NCI-H526 (cell line): ENCODE measurements at regions not wholly inside any gene's neighbourhood (a gene's known extent, or its start where the extent isn't known, plus 50 kb on each side); places are given as distances from the start of the nearest gene placed in this dataset.
A peak's percentile ranks its signal among the peaks of the same experiment; 100 is the strongest.

Experiments used
- DNase-seq, 2 experiments: peaks; one replicate each; lab custom pipeline; 2025; lab: John Stamatoyannopoulos, UW

DNA sequence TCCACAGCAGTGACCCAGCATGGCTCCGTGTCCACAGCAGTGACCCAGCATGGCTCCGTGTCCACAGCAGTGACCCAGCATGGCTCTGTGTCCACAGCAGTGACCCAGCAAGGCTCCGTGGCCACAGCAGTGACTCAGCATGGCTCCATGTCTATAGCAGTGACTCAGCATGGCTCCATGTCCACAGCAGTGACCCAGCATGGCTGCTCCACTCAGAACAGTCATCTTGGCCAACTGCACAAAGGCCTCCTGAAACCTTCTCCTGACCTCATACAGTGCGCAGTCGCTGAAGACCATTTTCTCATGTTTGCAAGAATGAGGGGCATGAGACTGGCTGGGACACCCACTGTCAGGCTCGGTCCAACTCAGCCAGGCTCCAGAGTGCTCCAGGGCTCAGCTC is 333.4 kb upstream of the RAB6C start:
- DNase-seq = no peak

DNA sequence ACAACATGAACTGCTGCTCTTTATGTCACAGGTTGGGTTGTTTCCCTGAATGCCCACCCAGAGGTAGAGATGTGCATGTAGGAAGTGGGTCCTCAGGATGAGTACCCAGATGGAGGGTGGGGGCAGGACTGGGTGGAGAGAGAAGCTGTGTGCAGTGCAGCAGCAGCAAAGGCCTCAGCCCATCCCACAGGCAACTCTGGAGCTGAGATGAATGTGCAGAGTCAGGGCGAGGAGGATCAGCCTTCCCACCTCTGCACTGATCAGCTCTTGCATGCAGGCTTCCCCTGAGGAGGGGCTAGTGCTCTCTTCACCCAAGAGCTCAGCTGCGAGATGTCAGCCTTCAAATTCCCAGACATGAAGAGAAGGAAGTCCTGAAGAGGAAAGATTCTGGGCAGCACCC is 326.2 kb upstream of the RAB6C start:
- no peak for DNase-seq

DNA sequence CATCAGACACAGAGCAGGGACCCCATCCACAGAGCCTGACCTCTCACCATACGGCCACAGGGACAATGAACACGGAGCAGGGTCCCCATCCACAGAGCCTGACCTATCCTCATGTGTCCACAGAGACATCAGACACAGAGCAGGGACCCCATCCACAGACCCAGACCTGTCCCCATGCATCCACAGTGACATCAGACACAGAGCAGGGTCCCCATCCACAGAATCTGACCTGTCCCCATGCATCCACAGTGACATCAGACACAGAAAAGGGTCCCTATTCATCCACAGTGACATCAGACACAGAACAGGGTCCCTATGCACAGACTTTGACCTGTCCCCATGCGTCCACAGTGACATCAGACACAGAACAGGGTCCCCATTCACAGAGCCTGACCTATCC is 325.1 kb upstream of the RAB6C start:
- no peak for DNase-seq

DNA sequence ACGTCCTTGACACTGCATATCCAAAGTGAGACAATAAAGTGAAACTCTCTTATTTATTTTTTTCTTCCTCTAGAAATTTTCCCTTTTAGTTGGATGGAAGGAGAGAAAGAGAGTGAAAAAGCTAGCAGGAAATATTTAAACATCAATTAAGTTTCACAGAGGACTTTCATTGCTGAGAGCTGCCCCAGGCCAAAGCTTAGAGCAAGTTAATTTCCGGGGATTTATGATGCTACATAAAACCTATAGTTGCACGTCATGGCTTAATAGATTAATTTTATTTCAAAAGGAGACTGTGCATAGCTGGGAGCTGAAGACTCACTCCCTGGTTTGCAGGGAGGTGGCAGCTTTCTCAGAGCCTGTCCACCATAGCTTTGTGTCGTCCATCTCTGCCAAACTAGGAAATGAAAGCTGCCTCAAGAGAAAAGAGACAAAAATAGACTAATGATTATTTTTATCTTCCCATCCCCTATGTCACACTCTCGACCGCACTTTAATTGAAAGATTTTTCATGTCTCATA is 323.3 kb upstream of the RAB6C start:
- no peak for DNase-seq

DNA sequence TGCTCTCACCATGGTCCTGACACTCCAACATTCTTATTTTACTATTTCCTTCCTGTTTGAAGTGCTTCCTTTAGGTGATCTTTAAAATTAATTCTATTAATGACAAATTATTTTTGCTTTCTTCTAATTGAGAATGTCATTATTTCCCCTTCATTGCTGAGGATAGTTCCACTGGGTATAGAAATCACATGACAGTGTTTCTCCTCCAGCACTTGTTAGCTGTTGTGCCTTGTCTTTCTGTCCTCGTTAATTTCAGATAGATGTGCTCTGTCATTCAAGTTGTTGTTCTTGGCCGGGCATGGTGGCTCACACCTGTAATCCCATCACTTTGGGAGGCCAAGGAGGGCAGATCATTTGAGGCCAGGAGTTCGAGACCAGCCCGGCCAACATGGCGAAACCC is 321.0 kb upstream of the RAB6C start:
- DNase-seq = no peak

DNA sequence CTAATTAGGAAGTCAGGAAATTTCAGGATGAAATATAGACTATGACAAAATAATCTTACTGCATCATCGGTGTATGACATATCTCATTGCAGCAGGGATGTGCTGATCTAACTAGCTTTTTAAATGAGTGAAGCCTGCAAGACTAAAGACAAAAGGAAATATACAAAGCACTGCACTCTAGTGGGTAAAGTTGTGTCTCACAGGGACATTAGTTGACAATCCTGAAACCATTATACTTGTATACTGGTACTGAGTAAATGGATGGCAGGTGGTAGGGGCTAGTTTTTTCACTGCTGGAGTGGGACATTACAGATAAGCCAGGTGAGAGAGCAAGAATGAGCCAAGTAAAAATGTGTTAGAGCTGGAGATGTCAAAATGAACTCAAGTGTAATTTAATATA is 317.5 kb upstream of the RAB6C start:
- peak in 1 of 2 experiments; percentile 22 for DNase-seq

DNA sequence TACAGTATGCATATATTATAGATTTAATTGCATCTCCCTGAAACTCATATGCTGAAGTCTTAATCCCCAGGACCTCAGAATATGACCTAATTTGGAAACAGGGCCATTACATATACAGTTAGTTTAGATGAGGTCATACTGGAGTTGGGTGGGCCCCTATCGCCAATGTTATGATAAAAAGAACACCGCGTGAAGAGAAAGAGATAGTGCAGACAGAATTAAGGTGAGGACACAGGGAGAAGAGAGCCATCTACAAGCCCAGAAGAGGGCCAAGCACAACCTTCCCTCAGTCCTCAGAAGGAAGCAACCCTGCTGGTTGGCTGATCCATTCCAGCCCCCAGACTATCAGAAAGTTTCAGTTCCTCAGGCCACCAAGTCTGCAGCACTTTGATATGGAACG is 311.9 kb upstream of the RAB6C start:
- DNase-seq = no peak

DNA sequence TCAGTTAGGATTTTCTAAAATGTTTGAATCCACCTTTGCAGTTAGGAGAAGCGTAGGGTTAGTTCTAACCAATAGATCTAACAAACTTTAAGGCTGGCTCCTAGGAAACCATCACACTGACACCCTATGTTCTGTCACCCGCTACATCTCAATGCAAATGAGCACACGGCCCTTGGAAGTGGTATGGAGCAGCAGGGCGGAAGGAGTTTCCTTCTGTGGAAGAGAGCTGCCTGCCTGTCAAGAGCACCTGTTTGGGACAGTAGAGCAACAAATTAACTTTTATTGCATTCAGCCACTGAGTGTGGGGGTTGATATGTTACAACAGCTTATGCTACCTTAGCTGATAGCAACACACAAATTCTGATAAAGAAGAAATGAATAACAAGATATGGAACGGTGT is 306.9 kb upstream of the RAB6C start:
- peak; percentile 31 to 65 for DNase-seq

DNA sequence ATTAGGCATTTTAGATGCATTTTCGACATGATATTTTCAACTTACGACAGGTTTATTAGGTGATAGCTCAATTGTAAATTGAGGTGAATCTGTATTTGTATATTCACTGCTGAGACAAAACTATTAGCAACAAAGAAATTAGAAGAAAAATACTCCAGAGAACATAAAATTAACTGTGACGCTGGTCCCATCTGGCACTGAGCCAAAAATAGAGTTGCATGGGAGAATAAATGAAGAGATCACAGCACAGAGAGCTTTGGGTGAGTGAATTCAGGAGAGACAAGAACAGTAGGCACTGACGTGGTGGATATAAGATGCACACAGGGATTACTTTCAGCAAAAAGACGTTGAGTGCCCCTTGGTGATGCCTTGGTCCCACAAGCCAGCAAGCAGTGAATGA is 306.2 kb upstream of the RAB6C start:
- DNase-seq = no peak

DNA sequence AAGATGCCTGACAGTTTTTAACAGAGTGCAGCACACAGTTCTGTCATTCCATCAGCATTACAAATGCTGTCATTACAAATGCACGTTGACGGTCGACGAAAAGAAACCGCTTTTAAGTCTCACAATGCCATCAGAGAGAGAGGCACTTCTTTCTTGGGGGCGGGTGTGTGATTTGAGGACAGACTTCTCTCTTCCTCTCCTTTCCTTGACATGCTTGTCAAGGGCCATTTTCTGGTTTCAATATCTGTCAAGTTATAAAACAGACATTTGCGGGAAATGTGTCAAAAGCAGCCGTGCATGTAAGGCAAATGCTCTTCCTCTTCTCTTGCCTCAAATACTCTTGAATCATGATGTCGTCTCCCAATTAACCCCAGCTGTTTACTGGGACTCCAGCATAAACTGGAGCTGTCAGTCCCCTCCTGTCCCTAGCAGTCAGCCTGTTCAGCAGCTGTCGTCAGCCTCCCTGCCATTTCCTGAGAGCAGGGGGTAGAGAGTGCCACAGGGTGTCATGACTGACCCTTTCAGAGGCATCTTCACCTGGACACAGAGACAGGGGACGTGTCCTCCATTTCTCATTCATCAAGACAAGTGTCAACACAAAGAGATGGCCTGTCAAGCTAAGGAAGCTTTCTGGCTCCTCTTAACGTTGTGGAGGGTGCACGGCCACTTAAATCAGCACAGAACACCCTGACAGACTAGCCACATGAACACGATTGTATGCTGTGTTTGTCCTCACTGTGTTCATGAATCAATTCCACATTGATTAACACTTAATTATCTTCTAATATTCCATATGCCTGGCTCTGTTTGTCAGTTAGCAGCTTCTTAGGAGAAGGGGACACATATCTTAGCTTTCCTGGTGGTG is 305.4 kb upstream of the RAB6C start:
- DNase-seq = no peak

DNA sequence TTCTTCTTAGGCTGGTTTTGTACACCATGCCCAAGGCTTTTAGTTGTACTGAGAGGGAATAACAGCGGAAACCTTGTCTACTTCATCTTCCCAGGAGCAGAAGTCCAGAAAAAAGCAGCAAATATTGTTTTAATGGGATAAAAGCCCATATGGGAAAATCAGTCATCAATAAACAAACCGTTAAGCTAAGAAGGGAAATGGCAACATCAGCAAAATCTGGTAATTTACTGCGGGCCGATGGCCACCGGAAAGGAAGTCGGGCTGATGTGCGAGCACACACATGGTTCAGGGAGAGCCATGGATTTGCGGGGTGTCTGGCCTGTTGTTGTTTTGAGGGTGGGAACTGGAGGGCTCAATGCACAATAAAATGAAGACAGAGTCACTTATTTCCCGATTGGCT is 300.7 kb upstream of the RAB6C start:
- DNase-seq = no peak

DNA sequence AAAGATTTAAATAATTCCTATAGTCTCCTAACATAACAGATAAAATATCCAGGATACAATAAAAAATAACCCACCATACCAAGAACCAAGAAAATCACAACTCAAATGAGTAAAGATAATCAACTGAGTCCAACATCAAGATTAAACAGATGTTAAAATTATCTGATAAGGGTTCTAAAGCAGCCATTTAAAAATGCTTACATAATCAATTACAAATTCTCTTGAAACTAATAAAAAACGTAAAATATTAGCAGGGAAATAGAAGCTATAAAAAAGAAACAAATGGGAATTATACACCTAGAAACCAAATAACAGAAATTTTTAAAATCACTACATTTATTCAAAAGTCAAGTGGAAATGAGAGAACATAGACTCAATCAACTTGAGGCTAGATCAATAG is 297.7 kb upstream of the RAB6C start:
- no peak for DNase-seq

DNA sequence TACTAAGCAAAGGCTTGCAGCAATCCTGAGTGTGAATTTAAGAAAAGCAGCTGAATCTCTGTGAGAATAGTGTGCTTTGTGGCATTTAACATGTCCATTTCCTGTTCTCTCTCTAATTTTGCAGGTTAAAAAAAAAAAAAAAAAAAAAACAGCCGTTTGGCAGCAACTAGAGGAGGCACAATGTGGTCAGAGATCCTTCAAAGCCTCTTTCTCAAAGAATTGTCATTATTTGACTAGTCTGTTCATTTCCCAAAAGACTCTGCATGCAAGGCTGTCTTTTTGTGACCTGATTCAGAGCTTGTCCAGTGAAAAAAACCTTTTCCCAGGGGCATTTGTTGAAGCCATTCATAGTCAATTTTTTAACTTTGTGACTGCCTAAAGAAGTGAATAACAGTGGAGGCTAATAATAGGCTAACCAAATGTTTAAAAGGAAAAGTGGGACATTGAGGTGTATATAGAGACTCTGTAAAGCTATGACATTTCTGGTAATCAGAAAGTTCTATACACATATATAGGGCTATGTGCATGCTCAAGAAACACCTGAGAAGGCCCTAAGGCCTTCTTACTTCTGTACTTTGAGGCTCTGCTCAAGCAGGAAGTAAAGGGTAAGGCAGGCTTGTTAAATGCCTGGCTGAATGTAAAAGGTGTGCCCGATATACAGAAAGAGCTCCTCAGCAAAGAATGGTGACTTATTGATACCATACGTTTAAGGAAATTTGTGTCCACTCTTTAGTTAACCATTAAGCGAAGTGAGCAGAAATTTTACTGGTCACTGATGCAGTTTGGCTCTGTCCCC is 289.6 kb upstream of the RAB6C start:
- no peak for DNase-seq

DNA sequence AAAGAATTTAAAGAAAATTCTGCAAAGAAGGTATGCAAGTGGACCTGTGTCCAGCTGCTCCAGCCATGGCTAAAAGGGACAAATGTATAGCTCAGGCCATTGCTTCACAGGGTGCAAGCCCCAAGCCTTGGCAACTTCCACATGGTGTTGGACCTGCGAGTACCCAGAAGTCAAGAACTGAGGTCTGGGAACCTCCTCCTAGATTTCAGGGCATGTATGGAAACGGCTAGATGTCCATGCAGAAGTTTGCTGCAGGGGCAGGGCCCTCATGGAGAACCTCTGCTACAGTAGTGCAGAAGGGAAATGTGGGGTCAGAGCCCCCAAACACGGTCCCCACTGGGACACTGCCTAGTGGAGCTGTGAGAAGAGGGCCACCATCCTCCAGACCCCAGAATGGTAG is 284.0 kb upstream of the RAB6C start:
- no peak for DNase-seq

DNA sequence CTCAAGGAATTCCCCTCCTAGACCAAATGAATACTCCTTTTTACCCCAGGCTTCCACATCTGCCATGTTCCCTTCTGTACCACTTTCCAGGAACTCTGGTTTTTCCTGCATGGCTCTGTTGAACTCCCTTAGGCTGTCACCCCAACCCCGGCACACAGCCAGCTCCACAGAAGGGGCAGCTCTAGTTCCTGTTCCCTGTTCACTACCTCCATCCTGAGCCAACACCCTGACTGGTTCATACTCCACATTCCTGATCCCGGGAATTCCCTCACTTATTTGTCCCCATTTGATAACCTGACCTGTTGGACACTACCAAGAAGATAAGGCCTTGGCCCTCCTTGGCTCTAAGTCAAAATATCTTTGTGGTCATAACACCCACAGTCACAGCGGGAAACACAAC is 280.9 kb upstream of the RAB6C start:
- DNase-seq = no peak

DNA sequence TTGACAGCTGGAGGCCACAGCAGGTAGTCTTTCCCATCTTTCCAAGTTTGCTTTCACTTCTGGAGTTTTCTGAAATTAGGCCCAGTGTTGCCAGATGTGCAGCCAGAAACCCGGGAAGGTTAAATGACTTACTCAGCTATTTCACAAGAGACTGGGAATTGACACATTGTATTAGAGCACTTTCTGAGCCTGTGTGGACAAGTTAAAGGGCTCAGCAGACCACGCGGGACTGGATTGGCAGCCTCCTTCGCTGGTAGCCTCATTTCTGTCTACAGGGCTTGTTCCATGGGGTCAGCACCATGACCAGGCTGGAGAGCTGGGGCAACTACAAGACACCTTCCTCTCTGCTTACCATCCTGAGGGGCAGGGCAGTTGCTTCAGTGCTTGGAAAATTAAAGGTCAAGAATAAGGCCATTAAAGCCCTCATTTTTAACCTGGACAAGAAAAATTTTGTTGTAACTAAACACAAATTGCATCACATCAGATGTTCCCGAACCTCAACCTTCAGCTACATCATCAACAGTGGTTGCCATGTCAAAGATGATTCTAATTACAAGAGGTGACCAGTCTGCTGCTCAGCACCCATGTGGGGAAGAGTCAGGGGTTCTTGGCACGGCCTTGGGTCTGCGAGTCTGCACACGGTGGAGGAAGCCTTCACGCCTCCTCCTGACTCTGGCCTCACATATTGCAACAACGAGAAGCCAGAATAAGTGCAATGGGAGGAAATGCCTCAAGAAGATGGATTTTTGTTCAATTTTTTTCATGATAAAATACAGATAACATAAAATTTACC is 279.5 kb upstream of the RAB6C start:
- no peak for DNase-seq

DNA sequence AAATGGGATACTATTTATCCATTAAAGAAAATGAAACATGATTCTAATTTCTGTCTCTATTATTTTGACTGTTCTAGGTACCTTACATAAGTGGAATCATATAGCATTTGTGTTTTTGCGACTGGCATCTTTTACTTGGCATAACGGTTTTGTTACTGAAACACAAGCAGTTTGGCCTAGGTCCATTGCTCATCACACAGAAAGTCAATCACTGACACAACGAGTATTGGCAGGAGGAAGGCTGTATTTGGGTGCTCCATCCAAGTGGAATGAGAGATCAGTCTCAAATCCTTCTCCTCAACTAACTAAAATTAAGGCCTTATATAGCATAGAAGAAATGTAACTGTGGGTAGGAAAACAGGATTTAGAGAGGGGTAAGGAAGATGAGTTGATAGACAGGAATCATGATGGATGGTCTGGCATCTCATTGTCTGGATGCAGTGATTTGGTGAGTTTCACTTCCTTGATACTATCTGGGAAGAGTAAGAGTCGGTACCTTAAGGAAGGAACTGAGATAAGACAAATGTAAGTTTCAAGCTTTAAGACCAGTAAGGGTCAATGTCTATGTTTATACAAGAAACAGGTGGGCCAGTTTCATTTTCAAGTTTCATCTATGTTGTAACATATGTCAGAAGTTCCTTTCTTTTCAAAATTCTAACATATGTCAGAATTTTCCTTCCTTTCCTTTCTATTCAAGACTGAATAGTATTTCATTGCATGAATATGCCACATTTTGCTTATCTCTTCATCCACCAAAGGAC is 276.9 kb upstream of the RAB6C start:
- DNase-seq = no peak

DNA sequence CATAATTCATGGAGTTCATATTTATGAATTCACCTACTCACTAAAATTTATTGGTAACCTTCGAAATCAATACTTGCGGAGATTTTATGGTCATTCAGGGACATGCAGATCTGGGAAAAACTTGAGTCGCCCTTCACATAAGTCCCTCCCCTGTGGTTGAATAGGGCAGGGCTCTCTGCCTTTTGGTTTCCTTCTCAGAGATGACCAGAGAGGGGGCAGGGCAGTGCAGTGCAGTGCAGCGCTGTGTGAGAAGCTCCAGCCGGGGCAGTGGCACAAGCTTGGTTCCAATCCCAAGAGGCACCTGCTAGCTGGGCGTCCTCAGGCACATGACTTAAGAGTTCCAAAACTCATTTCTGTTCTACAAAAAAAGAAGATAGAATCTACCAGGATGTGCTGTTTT is 274.4 kb upstream of the RAB6C start:
- no peak for DNase-seq

DNA sequence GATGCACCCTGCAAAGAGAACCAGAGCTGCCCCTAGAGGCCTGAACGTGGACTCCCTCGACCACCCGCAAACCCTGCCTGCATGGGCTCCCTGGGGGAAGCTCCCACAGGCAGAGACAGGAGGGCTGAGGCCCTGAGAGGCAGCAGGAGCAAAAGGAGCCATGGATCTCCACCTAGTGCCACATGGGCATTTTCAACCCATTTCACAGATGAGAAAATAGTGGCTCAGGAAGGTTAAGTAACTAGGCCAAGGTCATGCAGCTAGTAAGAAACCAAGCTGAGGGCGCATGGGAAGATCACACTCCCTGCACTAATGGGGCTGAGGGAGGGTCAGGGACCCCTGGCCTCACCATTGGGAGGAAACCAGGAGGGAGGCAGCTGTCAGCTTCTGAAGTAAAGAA is 271.7 kb upstream of the RAB6C start:
- no peak for DNase-seq

DNA sequence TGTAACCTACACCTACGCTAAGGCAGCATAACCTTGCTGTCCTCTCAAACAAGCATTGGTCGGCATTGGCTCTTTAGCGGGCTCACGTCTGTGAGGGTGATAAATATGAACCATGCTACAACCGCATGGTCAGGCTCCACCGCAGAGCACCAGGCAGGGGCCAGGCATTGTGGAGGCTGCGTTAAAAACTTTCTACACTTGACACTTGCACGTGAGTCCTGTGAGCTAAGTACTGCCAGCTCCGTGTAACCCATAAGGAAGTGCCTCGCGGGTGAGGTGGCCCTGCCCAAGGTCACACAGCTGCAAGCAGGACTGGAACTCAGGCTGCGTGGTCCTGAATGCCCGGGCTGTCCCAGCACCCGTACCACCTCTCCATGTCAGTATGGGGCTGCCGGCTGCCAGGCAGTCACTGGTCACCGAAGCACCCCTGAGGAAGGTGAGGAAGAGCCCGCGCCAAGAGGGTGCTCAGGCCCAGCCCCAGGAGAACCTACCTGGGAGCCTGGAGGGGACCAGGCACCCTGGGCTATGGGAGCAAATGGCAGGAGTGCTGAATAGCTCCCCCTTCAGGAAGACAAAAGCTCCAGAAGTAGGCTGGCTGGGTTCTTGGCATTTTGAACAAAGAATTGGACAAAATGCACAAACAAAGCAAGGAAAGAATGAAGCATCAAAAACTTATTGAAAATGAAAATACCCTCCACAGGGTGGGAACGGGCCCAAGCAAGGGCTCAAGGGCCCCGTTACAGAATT is 271.1 kb upstream of the RAB6C start:
- peak in 1 of 2 experiments; percentile 18 for DNase-seq
